ENCODE measurements at regions not wholly inside any gene's neighbourhood (a gene's known extent, or its start where the extent isn't known, plus 50 kb on each side); places are given as distances from the start of the nearest gene placed in this dataset.
"Not testable (repeated sequence)": the region's sequence is repeated elsewhere in the genome, so short reads cannot be mapped to it uniquely, and the experiment has no call there.

DNA sequence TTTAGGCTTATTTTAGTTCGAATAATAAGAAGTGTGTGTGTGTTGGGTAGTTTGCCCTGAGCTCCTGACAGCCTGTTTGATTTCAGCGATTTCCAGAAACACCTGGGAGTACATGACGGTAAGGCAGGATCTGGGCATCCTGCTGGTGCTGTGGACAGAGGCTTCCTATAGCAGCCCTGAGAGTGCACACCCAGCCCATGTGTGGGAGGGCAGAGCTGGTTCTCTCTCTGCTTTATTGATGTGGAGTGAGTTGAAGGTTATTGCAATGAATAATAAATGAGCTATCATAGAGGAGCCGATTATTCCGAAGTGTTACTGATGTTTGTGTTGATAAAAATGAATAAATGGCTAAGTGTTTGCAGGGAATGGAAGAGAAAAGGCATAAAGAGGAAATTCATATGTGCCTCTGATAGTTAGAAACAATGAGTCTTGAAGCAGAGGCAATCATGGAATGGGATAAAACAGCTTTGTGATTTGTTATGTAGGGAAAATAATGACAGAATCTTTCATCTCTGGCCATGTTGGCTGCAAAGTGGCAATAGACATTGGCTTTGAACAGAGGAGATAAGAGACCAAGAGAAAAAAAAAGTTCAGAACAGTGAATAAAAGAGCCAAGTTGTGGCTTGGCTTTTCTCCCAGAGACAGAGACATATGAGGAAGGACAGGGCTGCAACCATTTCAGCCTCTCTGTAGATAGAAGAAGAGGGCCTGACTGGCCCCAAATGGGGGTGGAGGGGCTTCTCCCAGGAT is 166.2 kb upstream of the CHD6 start:
- DNase-seq (ENCODE audit: low read depth), result no peak

DNA sequence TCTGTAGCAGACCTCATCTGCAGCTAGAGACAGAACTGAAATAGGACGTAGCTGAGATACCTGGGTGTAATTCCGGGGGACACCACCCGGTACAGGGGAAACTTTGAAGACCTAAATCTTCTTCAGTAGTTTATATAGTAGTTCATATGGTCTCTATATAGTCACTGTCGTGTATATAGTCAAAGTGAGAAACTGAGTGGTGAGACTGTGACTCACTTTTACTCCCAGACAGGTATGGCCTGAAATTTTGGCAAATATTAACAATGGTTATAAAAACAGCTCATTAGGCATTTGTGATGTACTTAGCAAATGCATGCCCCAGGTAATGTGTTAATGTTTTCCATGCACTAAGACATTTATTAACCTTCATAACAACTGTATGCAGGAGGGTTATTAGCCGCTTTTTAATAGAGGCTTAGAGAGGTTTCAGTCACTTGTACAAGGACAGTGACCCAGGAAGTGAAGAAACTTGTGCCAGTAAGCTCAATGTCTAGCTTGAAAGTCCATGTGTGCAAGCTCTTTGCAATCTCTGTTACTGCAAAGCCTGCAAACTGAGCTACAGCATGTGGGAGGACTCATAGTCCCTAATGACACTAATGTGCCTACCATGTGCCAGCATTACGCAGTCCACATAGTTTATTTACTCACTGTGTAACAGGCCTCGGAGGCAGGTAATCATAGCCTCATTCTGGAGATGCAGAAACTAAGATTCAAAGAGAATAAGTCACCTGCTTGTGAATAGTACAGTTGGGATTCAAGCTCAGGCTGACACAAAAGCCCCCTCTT is 165.4 kb upstream of the CHD6 start:
- DNase-seq (ENCODE audit: low read depth), result no peak

DNA sequence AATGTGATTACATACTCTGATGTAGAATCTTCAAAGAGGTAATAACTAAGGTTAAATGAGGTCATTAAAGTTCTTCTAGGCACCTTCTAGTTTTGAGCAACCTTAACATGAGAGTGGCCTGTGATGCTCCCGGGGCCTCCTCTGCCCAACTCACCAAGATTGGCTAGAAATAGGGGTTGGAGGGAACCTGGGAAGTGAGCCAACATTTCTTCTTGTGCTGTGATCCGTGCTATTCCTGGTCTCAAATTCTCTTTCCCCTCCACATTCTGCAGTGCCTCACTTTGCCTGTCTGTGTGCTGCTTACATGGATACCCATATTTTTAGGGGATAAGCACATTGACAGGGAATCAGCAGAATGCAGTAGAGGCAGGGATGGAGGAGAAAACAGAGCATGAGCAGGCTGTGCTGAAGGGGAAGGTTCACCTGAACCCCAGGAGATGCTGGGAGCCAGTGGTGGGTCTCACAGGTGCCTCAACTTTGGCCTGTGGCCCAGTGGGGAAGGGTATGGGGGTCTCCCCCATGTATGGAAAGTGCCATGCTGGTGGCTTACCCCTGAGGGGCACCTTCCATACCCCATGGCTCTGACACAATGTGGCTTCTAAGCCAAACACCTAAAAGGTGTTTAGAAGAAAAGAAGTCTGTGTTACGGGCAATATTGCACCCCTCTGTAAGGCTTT is 164.7 kb upstream of the CHD6 start:
- no peak for DNase-seq (ENCODE audit: low read depth)

DNA sequence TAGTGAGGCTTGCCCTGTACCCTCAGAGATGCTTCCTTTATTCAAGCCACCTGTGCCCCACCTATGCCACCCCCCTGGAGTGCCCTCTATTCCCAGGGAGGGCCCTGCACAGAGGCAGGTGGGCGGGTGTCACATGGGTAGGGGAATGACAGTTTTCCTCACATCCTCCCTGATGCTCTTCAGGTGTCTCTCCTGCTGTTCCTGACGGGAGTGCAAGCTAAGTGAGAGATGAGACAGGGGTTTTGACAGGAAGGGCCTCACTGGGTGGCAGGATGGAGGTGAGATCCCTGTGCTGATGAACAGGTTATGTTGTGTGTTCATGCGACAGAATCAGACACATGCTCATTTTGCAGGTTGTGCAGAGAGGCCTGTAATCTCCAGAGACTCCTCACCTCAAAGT is 164.1 kb upstream of the CHD6 start:
- DNase-seq (ENCODE audit: low read depth), result no peak

DNA sequence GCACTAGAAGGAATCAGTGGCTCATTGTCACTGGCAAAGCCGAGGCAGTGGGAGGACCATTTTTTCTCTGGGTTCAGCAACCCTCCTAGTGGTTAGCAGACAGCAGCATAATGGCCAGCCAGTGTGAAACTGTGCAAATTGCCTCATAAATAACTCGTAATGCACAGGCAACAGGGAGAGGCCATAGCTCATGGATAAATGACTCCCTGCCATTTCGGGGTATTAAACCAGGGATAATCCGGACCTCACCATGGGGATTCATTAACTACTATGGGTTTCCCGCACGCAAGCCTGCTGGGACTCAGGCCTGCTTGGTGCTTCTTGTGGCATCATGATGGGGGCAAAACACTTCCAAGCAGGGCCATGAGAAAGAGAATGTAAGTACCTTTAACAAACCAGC is 158.2 kb upstream of the CHD6 start:
- DNase-seq (ENCODE audit: low read depth), result no peak

DNA sequence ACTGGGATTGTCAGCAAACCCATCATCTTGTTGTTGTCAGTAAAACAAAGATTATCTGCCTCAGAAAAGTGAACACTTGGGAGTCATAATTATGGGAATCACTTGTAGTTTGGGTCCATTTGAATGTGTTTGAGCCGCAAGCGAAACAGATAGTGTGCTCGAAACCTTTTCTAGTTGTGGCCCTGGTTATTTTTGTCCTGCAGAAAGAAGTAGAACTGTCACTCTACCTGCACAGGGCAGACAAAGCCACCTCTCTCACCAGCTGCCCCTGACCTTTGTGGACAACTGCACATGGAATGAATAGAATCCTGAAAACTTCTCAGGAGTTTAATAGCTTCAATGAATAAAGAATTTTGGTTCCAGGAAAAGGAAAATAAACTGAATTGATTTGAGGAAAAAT is 156.1 kb upstream of the CHD6 start:
- no peak for DNase-seq (ENCODE audit: low read depth)

DNA sequence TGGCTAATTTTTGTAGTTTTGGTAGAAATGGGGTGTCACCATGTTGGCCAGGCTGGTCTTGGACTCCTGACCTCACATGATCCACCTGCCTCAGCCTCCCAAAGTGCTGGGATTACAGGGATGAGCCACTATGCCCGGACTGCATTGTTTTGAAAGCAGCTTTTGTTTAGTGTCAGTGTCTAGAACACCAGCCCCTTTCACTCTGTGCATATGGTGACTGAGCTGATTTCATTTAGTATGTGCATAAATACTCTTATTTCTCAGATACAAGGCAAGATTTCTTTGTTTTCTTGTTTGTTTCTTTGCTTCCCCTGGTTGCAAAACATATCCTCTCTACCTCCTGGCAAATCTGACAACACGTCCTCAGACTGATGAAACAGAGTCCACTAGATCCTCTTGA is 152.8 kb upstream of the CHD6 start:
- DNase-seq (ENCODE audit: low read depth), result no peak

DNA sequence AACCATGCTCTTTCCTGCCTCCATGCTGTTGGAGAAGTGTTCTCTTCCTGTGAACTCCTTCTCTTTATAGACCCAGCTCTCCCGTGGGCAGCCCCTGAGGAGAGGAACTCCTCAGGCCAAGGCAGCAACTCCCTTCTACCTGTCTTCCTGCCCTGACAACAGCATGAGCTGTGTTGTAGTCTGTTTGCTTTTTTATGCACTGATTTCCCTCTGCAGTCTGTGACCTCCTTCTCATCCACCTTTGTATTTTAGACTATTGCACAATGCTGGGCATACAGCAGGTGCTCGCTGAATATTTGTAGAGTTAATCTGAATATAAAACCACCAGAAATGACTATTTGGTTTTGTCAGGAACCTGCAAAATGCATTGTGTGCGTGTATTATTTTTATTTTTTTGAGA is 152.2 kb upstream of the CHD6 start:
- DNase-seq (ENCODE audit: low read depth), result no peak

DNA sequence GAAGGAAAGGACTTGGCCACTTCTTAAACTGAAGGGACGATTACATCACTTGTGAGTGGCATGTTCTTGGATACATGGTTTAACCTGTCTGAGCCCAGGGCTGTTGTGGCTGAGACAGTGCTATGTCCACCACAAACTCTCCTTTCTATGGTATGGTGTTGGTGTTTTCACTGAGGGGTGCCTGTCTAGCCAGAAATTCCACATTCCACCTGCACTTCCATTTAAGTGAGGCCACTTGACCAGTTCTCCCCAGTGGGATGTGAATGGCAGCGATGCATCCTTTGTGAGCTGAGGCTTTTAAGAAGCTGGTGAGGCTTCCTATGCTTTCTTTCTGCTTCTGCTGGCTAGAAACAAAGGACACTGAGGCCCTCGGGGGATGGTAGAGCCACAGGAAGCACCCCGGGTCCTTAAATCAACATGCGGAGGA is 151.4 kb upstream of the CHD6 start:
- no peak for DNase-seq (ENCODE audit: low read depth)

DNA sequence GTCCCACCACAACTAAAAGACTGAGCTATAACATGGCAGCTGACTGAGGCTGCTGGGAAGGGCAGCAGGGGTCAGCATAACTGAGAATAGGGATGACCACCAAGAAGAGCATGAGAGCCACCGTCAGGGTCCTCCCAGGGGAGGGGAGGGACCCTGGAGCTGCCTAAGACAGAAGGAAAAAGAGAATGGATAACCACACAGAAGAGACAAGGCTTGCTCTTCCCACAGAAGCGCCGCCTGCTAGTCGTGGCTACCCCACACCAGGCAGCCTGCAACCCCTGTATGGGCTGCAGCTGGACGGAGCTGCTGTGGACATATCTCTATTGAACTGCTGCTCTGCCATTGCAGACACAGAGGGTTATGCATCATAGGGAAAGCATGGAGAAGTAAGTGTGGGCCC is 132.0 kb upstream of the CHD6 start:
- DNase-seq (ENCODE audit: low read depth), result no peak

DNA sequence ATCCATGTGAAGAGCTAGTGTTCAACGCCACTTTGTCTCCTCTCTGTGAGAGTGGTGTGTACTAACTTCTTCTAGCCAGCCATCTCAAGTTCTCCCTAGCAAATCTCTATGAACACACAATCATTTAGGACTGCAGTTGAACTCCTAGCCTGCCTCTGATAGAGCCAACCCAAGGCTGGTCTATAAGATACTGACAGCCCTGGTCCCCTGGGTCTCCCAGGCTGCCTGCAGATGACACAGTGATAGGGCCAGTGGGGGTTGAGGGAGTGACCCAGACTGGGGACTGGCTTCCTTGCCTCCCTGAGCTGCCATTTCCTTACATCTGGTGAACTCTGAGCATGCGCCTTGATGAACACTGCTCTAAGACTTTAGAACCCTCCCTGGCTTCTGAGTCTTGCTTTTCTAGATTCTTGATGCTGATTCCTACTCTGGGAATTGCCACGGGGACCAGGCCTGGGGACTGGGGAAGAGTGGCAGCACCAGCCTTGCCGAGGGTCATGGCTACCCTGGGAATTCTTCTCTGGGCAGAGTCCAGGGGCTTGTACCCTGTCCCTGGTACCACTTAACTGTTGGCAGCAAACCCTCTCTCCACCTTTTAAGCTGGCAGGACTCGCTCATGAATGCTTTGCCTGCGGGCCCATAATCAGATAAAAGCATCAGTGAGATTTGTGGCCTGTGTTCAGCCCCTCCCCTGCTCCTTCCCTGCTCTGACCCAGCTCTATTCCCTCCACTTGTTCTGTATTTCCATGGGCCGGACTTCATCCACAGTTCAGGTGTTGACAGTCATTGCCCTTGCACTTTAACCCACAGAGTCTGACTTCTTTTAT is 130.8 kb upstream of the CHD6 start:
- no peak for DNase-seq (ENCODE audit: low read depth)

DNA sequence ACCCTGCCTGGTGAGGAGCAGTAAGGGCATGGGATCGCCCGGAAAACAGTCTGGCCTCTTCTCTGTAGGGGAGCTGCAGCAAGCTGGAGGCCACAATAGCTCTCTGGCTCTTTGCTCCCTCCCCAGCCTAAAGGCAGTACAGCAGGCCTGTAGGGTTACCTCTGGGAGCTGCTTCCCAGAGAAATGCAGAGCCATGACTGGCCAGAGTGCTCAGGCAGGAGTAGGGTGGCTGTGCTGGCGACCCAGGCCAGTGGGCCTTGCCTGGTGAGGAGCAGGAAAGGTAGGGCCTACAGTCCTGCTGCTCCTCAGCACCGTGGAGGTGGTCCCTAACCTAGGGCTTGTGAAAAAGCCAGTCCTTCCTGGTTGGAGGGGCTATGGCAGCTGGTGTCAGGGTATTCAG is 129.9 kb upstream of the CHD6 start:
- no peak for DNase-seq (ENCODE audit: low read depth)

DNA sequence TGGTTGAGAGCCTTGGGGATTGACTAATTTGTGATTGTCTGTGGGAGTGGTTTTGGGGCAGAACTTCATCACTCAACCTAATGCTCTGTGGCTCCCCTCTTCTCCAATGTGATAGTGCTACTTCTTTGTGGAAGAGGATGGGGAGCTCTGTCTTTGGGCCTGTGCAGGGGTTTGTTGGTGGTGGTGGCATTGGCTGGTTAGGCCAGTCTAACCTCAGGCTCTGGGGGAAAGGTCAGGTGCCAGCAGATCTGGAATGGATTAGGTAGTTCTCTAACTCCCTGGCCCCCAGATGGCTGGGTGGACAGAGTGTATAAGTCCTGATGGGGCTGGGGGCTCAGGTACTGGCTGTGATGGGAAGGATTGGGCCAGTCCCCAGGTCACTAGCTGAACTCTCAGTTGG is 129.0 kb upstream of the CHD6 start:
- DNase-seq (ENCODE audit: low read depth), result no peak

DNA sequence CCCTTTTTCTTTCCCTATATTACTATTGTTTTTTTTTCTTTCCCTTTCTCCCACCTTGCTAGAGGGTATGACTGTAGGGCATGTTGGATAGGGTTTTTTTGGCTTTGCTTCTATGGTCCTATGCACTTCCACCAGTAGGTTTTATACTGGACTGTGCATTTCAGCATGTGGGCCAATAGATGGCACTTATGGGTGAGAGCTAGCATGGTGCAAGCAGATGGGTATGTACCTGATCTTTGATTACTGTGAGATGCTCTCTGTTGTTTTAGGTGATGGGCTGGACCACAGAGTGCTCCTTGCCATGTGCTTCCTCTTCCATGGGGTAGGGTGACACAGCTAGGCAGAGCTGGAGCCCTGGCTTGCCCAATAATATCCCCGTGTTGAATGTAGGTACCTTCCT is 128.5 kb upstream of the CHD6 start:
- DNase-seq (ENCODE audit: low read depth), result no peak

DNA sequence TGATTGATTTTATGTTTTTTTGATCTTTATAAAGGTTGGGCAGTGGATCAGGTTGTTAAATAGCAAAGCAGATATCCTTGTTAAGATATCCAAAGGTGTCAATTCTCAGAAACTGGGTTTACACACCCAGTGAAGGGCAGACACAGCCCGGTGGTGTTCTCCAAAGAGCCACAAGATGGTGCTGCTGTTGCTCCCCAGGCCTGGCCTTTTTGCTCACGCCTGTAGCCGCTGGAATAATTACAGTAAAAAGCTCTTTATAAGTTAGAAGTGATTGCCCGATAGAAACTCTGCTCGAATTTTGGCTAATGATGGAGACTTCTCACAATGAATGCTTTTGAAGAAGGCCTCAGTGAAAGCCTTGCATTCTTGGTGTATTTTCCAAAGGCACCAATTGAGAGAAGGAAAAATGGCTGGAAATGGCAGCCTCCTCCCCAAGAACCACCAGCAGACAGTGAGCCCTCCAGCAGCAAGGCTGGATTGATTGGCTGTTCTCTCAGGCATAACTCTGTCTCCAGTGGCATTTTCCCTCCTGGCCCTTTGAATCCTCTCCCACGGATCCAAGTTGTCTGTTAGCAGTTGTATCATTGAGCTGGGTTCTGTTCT is 120.5 kb upstream of the CHD6 start:
- DNase-seq (ENCODE audit: low read depth), result peak; percentile 18

DNA sequence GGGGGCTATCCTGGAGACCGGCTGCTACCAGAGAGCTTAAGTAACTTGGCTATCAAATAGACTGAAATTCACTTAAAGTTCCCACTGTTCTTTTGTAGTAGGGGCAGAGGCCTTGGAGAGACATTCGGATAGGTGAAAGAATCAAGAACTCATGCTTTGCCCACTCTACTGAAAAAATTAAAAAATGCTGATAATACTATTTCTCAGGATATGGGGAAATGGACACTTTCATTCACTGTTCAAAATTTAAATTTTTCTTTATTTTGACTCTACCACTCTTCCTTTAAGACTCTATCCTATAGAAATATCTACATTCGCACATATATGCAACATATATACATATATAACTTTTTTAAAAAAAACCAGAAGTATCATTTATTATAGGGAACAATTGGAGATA is 117.8 kb upstream of the CHD6 start:
- no peak for DNase-seq (ENCODE audit: low read depth)

DNA sequence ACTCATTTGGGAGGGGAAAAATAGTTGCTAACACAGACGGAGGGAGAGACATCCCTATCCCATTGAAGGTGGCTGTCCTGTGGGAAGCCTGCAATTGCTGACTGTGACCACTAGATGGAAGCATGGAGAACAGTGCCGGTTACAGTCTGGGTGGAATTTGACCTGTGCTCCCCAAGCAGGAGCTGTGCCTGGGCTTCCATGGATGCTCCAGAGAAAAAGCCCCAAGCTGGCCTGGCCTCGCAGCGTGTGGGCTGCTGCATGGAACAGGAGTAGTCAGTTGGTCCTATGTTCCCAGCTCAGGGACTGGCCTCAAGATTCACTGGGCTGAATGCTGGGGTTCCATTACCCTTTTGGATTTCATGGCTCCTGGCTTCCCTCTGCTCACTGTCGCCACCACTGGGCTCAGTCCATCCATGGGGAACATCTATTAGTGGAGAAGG is 116.3 kb upstream of the CHD6 start:
- DNase-seq (ENCODE audit: low read depth), result peak; percentile 8

DNA sequence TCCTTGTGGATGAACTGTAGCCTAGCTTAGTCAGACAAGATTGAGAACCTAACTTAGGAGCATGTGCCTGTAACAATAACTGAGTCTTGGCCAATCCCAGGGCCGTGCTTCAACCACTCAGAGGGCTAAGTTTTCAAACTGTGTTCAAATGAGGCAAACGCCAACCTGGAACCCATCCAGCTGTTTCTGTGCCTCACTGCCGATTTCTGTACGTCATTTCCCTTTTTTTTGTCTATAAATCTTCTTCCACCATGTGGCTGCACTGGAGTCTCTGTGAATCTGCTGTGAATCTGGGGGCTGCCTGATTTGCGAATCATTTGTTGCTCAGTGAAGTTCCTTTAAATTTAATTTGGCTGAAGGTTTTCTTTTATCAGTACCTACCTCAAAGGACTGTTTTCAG is 115.0 kb upstream of the CHD6 start:
- DNase-seq (ENCODE audit: low read depth), result no peak

DNA sequence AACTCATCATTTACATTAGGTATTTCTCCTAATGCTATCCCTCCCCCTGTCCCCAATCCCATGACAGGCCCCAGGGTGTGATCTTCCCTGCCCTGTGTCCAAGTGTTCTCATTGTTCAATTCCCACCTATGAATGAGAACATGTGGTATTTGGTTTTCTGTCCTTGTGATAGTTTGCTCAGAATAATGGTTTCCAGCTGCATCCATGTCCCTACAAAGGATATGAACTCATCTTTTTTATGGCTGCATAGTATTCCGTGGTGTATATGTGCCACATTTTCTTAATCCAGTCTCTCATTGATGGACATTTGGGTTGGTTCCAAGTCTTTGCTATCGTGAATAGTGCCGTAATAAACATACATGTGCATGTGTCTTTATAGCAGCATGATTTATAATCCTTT is 113.0 kb upstream of the CHD6 start:
- DNase-seq (ENCODE audit: low read depth), result not testable (repeated sequence)

DNA sequence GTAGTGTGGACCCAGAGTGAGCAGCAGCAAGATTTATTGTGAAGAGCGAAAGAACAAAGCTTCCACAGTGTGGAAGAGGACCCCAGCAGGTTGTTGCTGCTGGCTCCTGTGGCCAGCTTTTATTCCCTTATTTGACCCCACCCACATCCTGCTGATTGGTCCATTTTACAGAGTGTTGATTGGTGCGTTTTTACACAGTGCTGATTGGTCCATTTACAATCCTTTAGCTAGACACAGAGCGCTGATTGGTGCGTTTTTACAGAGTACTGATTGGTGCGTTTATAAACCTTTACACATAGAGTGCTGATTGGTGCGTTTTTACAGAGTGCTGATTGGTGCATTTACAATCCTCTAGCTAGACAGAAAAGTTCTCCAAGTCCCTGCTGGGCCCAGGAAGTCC is 109.5 kb upstream of the CHD6 start:
- not testable (repeated sequence) for DNase-seq (ENCODE audit: low read depth)

DNA sequence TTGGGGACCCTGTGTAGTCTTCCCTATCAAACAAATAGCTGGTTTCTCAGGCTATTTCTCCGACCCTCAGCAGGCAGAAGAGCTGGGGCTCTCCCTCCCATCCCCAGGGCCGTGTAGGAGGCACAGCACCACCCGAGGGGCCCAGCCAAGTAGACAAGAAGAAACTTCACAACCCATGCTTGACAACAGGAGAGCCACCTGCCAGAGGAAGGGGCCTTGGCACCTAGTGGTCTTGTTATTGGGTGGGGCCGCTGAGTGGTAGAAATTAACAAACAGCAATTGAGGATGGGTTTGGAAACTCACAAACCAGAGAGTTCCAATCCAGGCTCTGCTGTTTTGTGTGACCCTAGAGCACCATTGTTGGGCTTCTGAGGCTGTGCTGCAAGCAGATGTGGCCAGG is 108.5 kb upstream of the CHD6 start:
- no peak for DNase-seq (ENCODE audit: low read depth)

DNA sequence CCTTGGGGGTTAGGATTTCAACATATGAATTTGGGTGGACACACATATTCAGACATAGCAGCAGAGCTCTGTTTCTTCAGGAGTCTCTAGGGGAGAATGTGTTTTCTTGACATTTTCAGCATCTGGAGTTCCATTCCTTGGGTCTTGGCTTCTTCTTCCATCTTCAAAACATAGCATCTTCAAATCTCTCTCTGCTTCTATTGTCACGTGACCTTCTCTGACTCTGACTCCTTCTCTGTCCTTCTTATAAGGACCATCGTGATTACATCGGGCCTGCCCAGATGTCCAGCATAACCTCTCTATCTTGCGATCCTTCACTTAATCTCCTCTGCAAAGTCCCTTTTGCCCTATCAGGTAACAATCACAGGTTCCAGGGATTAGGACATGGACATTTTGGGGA is 101.0 kb upstream of the CHD6 start:
- DNase-seq (ENCODE audit: low read depth), result no peak
